ENCODE measurements at regions not wholly inside any gene's neighbourhood (a gene's known extent, or its start where the extent isn't known, plus 50 kb on each side); places are given as distances from the start of the nearest gene placed in this dataset.
"Not testable (repeated sequence)": the region's sequence is repeated elsewhere in the genome, so short reads cannot be mapped to it uniquely, and the experiment has no call there.

DNA sequence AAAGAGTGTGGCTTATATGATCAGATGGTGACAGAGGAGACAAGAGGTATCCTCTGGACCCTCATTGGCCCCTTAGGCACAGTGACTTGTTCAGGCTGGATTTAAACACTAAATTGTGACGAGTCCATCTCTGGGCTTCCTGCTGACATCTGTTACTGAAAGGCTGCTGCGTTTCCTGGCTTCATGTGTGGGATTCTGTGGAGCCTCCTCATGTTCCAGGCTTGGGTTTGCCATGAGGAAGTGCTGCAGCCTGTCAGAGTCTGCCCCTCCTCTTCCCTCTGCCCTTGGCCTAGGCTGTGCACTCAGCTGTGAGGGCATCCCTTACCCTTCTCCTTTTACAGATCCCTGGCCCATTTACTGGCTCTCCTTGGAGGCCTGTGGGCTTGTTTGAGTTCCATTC is 159.1 kb upstream of the TTC29 start:
- DNase-seq, result no peak

DNA sequence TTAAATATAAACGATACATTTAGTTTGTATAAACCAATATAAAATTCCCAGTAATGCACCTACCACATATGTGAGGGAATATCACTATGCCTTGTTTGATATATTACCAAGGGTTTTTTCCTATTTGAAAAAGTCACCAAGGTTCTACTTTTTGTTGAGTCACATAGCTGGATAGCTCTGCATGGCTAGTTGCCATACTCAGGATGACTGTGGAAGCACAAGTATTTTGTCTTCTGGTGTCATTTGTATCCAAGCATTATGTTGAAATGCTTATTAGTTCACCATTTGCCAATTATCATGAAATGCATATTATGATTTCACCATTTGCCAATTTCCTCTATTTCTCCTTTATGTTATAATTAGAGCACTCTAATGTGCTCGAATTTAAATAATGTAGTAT is 162.7 kb upstream of the TTC29 start:
- DNase-seq, result no peak

DNA sequence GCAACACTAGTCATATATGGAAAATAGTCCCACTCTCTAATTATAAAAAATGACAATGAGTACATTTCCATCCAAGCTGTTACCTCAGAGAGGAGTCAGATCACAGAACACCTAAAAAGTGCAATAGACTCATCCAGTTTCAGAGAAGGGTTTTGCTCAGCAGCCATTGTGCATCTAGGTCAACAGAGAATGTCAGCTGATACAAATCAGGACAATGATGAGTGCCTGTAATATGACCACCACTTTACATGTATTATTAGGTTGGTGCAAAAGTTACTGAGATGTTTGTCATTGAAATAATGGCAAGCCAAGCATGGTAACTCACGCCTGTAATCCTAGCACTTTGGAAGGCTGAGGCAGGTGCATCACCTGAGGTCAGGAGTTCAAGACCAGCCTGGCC is 164.1 kb upstream of the TTC29 start:
- DNase-seq, result no peak

DNA sequence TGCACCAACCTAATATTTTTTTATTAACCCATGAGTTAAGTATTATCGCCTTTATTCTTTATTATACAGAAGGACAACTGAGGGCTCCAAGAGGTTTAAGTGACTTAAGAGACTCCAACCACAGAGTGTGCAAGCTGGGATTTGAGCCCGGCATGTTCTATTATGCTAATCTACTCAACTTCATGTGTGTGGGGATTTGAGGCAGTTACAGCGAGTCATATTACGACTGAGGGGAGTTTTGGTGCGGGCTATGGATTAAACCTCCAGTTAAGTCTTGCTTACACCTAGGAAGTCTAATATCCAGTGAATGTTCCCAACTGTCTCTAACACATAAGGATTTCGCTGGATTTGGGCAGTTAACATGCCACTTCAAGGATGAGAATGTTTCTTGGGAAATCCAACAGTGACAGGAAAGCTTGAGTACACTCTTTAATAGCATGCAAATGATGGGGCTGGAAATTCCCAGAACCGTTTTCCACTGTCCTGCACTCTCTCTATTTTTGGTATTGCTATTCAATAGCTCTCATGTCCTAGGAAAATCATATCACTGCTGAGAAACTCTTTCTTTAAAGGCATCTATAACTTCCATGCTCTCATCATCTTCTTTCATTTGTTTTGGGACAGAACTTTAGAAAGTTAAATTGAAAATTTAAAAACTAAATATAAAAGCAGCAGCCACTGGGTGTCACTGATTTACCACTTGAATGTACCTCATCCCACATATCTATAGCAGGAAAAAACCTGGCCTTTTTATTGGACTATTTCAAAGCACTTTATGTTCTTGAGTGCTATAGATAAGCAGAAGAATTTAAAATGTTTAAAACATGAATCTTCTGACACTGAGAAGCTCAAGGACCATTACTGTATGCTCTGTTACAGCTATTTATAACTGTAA is 165.1 kb upstream of the TTC29 start:
- no peak for DNase-seq

DNA sequence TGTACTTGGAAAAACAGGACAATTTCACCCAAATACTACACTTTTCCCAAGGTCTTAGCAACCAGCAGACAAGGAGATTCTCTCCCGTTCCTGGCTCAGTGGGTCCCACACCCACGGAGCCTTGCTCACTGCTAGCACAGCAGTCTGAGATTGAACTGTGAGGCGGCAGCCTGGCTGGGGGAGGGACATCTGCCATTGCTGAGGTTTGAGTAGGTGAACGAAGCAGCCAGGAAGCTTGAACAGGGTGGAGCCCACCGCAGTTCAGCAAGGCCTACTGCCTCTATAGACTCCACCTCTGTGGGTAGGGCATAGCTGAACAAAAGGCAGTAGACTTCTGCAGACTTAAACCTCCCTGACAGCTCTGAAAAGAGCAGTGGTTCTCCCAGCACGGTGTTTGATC is 166.5 kb upstream of the TTC29 start:
- DNase-seq, result not testable (repeated sequence)

DNA sequence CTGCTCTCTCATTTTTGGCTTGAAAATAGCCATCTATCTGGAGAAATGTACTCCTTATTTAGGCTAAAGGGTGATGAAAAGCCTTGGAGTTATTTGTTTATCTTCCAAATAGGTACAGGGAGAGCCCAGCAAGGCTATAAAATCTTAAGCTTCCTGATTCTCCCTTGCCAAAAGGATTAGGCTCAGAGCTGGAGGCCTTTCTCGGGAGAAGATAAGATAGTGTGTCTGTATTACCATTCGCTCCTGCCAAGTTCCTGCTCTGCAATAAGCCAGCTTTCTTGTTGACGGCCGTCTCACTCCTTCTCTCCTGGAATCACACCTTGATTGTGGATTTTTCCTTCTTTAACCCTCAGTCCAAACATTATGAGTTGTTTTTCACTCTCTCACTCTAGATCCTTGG is 171.8 kb upstream of the TTC29 start:
- no peak for DNase-seq

DNA sequence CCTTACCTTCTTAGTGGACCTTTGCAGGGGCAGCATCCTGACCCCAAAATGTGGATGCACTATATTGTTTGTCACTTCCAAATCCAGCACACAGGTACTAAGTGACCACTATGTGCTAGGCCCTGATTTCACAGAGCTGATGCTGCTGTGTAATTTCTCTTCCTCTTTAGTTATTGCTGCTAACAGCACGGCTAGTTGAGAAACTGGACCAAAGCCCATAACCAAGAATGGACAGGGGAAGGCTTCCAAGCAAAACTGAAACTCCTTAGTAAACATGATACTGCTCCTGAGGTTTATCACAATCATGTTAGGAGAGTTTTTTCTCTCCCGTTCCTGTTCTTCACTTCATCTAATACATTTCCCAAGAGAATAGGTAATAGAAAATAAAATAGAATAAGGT is 172.9 kb upstream of the TTC29 start:
- no peak for DNase-seq

DNA sequence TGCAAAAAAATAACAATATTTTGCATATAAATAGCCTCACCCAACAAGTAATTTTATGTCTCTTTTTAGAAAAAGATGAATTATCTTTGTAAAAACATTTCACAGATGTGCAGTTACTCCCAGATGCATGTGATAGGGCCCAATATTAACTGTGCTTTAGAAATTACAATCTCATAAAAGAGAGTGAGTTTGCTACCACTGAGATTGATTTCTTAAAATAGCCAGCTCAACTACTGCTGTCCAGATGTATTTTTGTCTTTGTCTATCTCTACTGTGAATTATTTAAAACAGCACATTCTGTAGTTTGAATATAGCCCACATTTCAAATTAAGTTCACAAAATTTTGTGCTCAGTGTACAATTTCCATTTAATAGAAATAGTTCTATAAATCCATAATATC is 177.0 kb upstream of the TTC29 start:
- DNase-seq, result no peak

DNA sequence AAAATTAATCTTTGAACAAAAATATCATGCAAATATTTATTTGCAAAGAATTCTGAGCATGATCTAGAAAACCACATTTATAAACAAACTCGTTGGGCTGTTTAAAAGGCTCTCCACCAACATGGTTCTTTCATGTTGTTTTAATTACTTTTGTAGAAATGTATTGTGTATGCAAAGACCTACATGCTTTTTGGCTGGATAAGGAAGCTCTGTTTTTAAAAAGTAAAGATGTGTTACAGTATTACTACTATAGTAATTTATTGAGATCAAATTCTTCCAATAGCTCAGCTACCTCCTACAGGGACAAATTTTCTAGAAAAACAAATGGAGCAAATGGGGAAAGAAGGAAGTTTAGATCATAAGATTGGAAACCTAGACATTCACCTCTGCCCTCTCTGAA is 177.5 kb upstream of the TTC29 start:
- DNase-seq, result no peak

DNA sequence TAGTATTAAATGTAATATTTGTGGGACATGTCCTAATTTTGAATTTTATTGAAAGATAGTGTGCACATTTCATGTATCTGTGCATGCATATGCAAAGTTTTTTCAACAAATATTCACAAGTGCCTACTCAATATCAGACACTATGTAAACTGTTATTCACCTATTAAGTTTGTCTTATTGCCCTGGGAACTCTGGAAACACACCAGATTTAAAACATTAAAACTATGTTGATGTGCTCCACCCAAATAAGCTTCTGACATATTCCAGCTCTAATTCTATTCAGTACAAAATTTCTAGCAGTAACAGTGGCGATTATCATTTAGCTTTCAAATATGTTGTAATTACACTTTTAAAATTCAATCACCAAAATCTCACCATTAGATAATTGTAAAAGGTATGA is 183.1 kb upstream of the TTC29 start:
- no peak for DNase-seq

DNA sequence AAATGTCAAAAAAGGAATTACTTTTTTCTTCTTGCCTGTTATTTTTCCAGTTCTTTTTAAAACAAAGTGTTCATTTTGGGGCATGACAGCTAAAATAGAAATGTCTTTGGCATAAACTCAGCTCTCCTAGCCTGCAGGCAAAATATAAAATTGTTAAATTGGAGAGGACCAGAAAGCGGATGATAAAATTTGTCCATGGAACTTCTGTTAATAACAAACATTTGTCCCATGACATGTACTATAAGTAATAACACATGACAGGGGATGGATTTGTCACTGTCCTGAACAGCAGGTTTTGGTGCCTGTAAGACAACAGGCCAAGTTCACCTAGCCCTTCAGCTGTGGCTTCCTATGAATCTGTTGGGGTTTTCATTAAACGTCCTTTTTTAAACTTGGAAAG is 184.0 kb upstream of the TTC29 start:
- DNase-seq, result no peak

DNA sequence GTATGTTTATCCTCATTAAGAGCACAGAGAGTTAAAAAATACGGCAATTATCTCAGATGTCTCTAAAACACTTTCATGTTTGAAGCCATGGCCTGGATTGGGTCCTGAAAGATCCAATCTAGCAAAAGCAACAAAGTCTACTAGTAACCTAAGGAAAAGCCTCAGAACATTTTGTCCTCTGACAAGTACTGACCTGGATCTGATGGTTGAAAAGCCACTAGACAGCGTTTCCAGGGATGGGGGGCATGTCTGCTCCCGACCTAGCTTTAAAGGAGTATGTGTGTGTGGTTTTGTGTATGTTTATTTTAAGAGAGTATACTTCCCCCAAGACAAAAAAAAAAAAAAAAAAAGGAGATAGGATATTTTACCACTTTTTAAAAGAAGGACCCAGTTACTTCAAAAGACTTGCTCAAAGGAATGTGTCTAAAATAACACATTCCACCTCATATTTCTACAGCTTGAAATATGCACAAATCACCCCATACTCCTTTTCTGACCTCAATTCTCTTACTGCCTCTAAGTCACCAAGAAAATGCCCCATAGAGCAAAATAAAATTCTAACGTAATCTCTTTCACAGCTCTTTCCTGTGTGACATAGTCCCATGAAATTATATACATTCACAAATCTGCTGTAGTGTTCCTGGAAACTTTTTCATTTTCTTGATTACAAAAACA is 189.0 kb upstream of the TTC29 start:
- DNase-seq, result no peak

DNA sequence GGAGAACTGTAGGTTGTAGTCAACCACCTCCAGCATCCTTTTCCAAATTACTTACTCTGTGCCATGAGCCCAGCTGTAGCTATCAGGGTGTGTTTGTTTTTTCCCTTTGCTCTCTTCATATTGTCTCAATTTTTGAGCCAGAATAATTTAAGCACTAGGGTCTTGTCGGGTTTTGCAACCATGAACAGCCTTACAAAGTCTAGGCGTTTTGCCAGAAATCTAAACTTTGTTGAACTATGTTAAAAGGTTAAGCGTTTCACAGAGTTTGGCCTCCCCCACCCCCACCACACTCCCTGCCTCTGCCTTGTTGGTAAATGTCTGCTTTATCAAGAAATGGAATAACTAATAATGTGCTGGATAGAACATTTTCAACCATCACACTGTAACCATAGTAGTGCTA is 190.6 kb upstream of the TTC29 start:
- no peak for DNase-seq

DNA sequence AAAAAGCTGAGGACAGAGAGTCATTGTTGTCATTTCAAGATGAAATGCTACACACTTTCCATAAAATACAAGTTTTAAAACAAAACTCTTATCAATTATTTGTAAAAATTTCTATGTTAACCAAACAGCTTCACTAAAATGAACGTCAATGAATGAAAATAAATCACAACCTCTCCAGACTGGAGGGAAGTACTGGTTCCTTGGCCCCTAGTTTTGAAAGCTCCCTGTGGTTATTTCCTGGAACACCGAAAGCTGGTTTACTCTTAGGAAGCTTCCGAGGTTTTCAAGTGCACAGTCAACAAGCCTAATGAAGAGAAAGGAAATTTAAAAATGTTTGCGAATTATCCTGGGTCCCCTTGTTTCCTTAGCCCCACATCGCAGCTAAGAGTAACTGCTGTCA is 191.1 kb upstream of the TTC29 start:
- no peak for DNase-seq

DNA sequence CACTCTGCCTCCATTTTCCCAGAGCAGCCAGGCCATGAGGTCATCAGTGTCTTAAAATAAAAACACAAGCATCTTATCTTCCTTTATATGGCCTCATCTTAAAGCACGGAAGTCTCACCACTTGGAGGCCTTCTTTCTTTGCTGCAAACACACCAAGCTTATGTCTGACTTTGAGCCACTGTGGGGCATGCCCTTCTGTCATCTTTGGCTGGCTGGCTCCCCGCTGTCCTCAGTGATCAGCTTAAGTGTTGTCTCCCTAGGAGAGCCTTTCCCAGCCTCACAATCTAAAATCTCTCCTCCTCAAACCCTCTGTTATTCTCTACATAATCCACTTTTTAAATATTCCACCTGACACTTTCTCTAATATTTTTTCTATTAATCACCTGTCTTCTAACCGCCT is 191.6 kb upstream of the TTC29 start:
- DNase-seq, result no peak

DNA sequence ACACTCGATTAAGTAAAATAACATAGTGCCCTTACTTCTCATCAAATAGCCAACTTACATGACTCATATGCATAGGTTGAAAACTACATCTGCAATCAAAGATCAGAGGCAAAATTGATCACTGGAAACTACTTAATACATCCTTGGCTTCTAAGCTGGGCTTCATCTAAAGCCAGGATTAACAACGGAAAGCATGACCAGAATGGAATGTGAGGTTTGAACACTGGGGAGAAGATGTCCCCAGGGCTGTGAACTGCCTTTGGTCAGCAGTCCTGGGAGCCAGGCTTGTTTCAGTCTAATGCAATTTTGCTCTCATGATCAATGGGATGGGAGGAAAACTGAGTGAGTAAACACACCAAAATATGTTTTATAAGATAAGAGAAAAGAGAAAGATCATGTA is 192.5 kb upstream of the TTC29 start:
- no peak for DNase-seq

DNA sequence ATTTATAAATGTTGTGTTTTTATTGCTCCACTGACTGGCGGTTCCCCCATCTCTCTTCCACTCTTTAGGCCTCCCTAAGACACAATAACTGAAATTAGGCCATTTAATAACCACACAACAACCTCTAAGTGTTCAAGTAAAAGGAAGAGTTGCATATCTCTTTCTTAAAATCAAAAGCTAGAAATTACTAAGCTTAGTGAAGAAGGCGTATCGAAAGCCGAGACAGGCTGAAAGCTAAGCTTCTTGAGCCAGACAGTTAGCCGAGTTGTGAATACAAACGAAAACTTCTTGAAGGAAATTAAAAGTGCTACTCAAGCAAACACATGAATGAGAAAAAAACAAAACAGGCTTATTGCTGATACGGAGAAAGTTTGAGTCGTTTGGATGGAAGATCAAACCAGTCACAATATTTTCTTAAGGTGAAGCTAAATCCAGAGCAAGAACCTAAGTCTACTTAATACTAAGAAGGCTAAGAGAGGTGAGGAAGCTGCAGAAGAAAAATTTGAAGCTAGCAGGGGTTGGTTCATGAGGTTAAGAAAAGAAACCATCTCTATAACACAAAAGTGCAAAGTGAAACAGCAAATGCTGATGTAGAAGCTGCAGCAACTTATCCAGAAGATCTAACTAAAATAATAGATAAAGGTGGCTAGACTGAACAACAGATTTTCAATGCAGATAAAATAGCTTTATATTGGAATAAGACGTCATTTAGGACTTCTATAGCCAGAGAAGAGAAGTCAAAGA is 194.0 kb upstream of the TTC29 start:
- DNase-seq, result no peak

DNA sequence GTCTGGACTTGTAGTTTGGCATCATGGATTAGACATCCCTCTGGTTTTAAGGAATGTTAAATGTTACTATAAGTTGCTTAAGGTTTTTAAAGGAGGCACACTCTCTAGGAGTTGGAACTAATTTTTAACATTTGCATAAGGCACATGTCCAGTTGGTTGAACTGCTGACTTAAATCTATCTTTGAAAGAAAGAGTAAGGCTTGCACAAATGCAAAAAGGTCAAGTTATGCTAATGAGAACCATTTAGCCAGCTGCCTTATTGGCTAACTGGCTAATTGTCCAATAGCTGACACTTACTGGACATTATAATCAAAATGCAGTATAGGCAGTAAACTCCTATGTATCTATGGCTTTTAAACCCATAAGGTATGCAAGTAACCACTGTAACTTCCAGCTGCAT is 206.1 kb upstream of the TTC29 start:
- no peak for DNase-seq

DNA sequence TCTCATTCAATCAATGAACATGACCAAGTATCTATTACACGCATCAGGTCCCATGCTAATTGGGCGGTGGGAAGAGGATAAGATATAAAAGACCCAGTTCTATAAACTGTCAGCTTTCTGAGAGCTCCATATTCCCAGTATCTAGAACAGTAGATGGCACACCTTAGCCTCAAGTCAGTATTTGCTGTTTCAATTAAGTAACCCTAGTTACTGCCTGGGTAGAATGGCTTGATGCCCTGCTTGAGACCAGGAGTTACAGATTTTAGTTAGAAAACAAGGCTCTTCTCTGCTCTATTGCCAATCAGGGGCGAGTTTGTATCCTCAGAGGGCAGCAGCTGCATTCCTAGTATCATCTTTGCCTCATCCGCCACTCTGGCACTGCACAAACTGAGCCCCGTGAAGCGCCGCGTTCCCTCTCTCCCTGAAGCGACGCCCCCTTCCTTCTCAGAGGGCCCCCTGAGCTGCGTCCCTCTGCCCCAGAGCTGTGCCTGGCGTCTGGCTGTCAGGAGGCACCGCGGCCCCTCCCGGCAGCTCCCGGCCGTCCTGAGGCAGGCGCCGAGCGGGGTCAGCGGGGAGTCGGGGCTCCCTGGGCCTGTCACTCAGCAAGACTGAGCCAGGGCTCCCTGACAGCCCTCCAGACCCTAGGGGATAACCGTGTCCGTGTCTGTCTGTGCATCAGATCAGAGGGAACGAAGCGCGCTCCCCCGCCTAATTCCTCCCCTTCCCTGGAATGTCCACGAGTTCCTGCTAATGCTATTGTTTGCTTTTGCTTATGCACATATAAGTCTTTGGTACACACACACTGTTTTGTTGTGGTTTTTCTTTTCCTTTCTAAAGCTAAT is 212.4 kb upstream of the TTC29 start:
- no peak for DNase-seq

DNA sequence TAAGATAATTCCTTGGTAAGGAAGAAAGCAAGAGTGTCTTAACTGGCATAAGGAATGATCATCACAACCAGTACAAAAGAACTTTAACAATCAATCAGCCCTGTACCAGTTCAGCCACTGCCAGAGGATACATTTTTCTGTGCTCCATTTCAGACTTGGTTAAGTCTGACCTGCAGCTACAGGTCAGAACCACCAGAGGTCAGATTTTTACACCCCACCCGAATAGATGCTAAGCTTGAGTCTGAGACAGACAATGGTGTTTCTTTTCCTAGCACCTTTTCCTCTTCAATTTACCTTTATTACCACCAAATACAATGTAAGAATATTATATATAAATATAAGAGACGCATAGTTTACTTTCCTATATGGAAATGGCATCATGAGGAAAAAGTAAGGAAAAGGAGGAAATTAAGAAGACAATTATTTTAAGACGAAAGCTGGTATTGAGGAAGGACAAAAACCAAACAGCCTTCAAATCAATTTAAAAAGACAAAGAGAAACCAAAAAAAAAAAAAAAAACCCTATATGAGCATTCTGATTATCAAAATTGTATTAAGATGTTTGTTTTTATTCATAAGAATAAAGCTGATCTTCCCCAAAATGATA is 215.3 kb upstream of the TTC29 start:
- DNase-seq, result no peak

DNA sequence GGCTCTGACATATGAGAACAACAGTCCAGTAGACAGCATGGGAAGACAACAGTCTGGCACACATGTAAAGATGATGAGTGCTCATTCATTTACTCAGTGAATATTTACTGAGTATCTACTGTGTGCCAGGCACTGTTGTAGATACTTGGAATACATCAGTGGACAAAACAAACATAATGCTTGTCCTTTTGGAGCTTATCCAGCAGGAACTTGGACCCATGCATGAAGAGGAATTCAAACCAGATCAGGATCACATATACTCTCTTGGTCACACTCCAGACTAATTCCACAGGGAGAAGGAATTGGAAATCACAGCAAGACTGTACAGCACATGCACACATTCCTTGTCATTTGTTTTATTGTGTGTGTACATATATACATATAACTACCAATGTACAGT is 217.6 kb upstream of the TTC29 start:
- no peak for DNase-seq

DNA sequence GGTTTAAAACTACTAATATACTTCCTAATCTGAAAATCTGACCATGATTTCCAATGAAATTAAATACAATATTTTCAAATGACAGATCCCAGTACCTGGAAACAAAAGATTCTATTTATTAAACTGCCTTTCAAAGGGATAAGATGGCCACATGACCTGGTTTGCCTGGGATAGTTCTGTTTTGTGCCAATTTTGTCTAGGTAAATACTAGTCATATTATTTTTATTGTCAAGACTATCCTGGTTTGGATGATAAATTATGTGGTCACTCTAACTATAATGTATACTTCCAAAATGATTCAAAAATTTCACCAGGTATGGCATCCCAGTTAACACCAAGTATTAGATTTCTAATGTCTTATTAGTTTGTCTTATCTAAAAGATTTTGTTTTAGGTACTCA is 222.5 kb upstream of the TTC29 start:
- DNase-seq, result not testable (repeated sequence)

DNA sequence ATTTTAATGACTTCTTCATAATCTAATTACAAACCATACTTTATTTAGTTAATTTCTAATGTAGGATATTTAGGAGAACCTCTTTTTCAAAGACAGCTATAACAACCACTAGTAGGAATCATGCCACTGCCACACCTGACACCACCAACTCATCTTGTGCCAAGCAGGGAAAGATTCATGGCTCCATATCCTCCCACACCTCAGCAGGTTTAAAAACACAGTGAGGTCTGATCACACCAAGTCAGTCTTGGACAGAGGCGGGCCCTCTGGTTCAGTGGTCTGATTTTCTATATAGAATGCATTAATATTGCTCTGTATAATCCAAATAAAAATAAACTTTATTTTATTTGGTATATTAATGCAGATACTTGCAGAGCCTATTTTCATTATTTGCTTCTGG is 227.7 kb upstream of the TTC29 start:
- no peak for DNase-seq
